ENCODE measurements at regions not wholly inside any gene's neighbourhood (a gene's known extent, or its start where the extent isn't known, plus 50 kb on each side); places are given as distances from the start of the nearest gene placed in this dataset.

GRCh38 chr10:29950391-29950790 is 109.0 kb downstream of the JCAD start:
- no peak overlapping the region for H3K4me3 ChIP-seq
- no peaks in the 10 kb centered on the region for H3K36me3 ChIP-seq
- H3K4me1 ChIP-seq (ENCODE audit: low read depth) = no peaks in the 10 kb centered on the region
- no peak overlapping the region for H3K27ac ChIP-seq
- no peaks in the 10 kb centered on the region for H3K9me3 ChIP-seq (ENCODE audit: low read depth)
- no peaks in the 10 kb centered on the region for H3K27me3 ChIP-seq
- TF ChIP-seq CTCF (IDR thresholded peaks at IDR 0.05; ENCODE audit: low read depth, low read length) = no peak
- peak in 1 of 2 donors; percentile 35 for DNase-seq (ENCODE audit: low read depth in 1 of 2, low spot score in 1 of 2)

GRCh38 chr10:29949411-29950011 is 109.9 kb downstream of the JCAD start:
- Histone ChIP-seq H3K4me3 (no peak overlapping the region), H3K9me3 (ENCODE audit: low read depth) (no peaks in the 10 kb centered on the region), H3K4me1 (ENCODE audit: low read depth) (no peaks in the 10 kb centered on the region), H3K36me3 (no peaks in the 10 kb centered on the region), H3K27ac (no peak overlapping the region), H3K27me3 (no peaks in the 10 kb centered on the region)
- DNase-seq (ENCODE audit: low read depth in 1 of 2, low spot score in 1 of 2) = peak in 1 of 2 donors; percentile 95
- no peak for TF ChIP-seq CTCF (IDR thresholded peaks at IDR 0.05; ENCODE audit: low read depth, low read length)

GRCh38 chr10:29948881-29949355 is 110.5 kb downstream of the JCAD start:
- DNase-seq (ENCODE audit: low read depth in 1 of 2, low spot score in 1 of 2) = peak in 1 of 2 donors; percentile 42
- no peaks in the 10 kb centered on the region for H3K9me3 ChIP-seq (ENCODE audit: low read depth)
- no peaks in the 10 kb centered on the region for H3K27me3 ChIP-seq
- no peaks in the 10 kb centered on the region for H3K4me1 ChIP-seq (ENCODE audit: low read depth)
- no peak for TF ChIP-seq CTCF (IDR thresholded peaks at IDR 0.05; ENCODE audit: low read depth, low read length)
- H3K27ac ChIP-seq = peak overlapping the region; percentile 46
- no peak overlapping the region for H3K4me3 ChIP-seq
- H3K36me3 ChIP-seq = no peaks in the 10 kb centered on the region

GRCh38 chr10:29947701-29948060 is 111.7 kb downstream of the JCAD start:
- TF ChIP-seq CTCF (IDR thresholded peaks at IDR 0.05; ENCODE audit: low read depth, low read length) = no peak
- no peak for DNase-seq (ENCODE audit: low read depth in 1 of 2, low spot score in 1 of 2)
- no peaks in the 10 kb centered on the region for H3K36me3 ChIP-seq
- no peaks in the 10 kb centered on the region for H3K4me1 ChIP-seq (ENCODE audit: low read depth)
- no peaks in the 10 kb centered on the region for H3K9me3 ChIP-seq (ENCODE audit: low read depth)
- H3K4me3 ChIP-seq = no peak overlapping the region
- H3K27me3 ChIP-seq = no peaks in the 10 kb centered on the region
- H3K27ac ChIP-seq = no peak overlapping the region

- no peak for TF ChIP-seq CTCF (IDR thresholded peaks at IDR 0.05; ENCODE audit: low read depth, low read length)
- no peaks in the 10 kb centered on the region for H3K9me3 ChIP-seq (ENCODE audit: low read depth)
- peak in 1 of 2 donors; percentile 91 for DNase-seq (ENCODE audit: low read depth in 1 of 2, low spot score in 1 of 2)
Observed at GRCh38 chr10:29946953-29947700, 112.3 kb downstream of the JCAD start.

More at GRCh38 chr10:29946953-29947700, 112.3 kb downstream of the JCAD start:
- H3K27me3 ChIP-seq = no peaks in the 10 kb centered on the region
- no peak overlapping the region for H3K27ac ChIP-seq
- no peak overlapping the region for H3K4me3 ChIP-seq
- no peaks in the 10 kb centered on the region for H3K4me1 ChIP-seq (ENCODE audit: low read depth)
- H3K36me3 ChIP-seq = no peaks in the 10 kb centered on the region

All from cardiac muscle cell (in vitro differentiated cells and primary cell).